Endodermal cell (in vitro differentiated cells): ENCODE measurements at regions not wholly inside any gene's neighbourhood (a gene's known extent, or its start where the extent isn't known, plus 50 kb on each side); places are given as distances from the start of the nearest gene placed in this dataset.
"Not testable (repeated sequence)": the region's sequence is repeated elsewhere in the genome, so short reads cannot be mapped to it uniquely, and the experiment has no call there.

Experiments used
- DNase-seq: peaks from one replicate; pipeline ENCODE4 v3.0.0-alpha.2; 2017
- H3K27ac ChIP-seq: 2 replicates; pipeline ENCODE4 v1.5.1; 2013; ENCODE audit warnings: mild to moderate bottlenecking, low read depth, low read length, moderate library complexity
- H3K27me3 ChIP-seq: 2 replicates; pipeline ENCODE4 v1.6.1; 2013; ENCODE audit warnings: mild to moderate bottlenecking, low read length, moderate library complexity; ENCODE audit not compliant: insufficient read depth, control insufficient read depth, poor library complexity, severe bottlenecking
- H3K36me3 ChIP-seq: 2 replicates; pipeline ENCODE4 v1.7.0; 2013; ENCODE audit warnings: mild to moderate bottlenecking, low read length, moderate library complexity; ENCODE audit not compliant: control insufficient read depth, insufficient read depth
- H3K4me1 ChIP-seq: one replicate; pipeline ENCODE4 v1.7.0; 2013; ENCODE audit warnings: low read length; ENCODE audit not compliant: control insufficient read depth, insufficient read depth
- H3K4me3 ChIP-seq: 2 replicates; pipeline ENCODE4 v1.5.1; 2013; ENCODE audit warnings: mild to moderate bottlenecking, low read length, moderate library complexity
- H3K9ac ChIP-seq: 2 replicates; pipeline ENCODE4 v1.6.1; 2013; ENCODE audit warnings: mild to moderate bottlenecking, low read length, moderate library complexity; ENCODE audit not compliant: poor library complexity, severe bottlenecking; ENCODE audit errors: extremely low read depth
- H3K9me3 ChIP-seq: 2 replicates; pipeline ENCODE4 v1.6.1; 2013; ENCODE audit warnings: mild to moderate bottlenecking, low read length, moderate library complexity; ENCODE audit not compliant: control insufficient read depth
- H3K27ac Mint-ChIP-seq: 2 replicates; pipeline ENCODE4 v1.8.0; 2020; ENCODE audit warnings: mixed read lengths
- H3K27me3 Mint-ChIP-seq: 2 replicates; pipeline ENCODE4 v1.8.0; 2021; ENCODE audit warnings: mild to moderate bottlenecking, mixed read lengths; ENCODE audit not compliant: insufficient read depth
- H3K36me3 Mint-ChIP-seq: 2 replicates; pipeline ENCODE4 v1.8.0; 2020; ENCODE audit warnings: low read depth, mixed read lengths
- H3K4me1 Mint-ChIP-seq: 2 replicates; pipeline ENCODE4 v1.8.0; 2020; ENCODE audit warnings: mixed read lengths
- H3K4me3 Mint-ChIP-seq: 2 replicates; pipeline ENCODE4 v1.8.0; 2020; ENCODE audit warnings: mild to moderate bottlenecking, moderate library complexity, mixed read lengths
- H3K9me3 Mint-ChIP-seq: 2 replicates; pipeline ENCODE4 v1.8.0; 2020; ENCODE audit warnings: mild to moderate bottlenecking, mixed read lengths
- WGBS, 2 experiments: methylation state at CpG; one replicate each; pipeline versions ENCODE4 v1.1.5 to v1.1.7; 2013; ENCODE audit warnings: missing lambda C conversion rate in 2 of 2, mixed read lengths in 1 of 2; ENCODE audit not compliant: insufficient coverage in 1 of 2, insufficient read length in 1 of 2; 5-methylcytosine and 5-hydroxymethylcytosine counted together
- TF ChIP-seq, protein P1 (sequence below): fragments of 200-600 bp; sonication (generic); conservative IDR thresholded peaks from 2 replicates; pipeline ENCODE4 v1.5.0; 2021; ENCODE audit warnings: antibody characterized with exemption, mild to moderate bottlenecking

DNA sequence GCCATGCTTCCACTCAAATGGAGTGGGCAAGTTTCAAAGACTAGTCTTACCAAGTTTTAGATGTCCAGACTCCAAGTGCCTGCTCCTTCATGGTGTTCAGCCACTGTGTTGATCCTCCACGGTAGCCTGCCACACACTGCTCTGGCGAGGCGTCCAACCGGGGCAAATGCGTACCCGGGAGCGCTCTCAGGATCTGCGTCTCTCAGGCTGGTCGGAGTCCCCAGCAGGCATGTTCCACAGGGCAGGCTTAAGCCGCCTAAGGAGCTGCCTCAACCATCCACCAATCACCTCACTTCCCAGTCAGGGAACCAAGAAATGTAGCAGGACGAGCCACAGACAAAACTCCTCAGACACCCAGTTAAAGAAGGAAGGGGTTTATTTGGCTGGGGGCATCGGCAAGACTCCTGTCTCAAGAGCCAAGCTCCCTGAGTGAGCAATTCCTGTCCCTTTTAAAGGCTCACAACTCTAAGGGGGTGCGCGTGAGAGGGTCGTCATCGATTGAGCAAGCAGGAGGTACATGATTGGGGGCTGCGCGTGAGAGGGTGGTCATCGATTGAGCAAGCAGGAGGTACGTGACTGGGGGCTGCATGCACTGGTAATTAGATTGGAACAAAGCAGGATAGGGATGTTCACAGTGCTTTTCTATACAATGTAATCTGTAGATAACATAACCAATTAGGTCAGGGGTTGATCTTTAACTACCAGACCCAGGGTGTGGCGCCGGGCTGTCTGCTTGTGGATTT is 816.2 kb downstream of the TRIB2 start:
- not testable (repeated sequence) for H3K27me3 Mint-ChIP-seq, H3K4me1 ChIP-seq, H3K36me3 Mint-ChIP-seq, H3K4me3 Mint-ChIP-seq, H3K36me3 ChIP-seq, H3K27ac ChIP-seq, H3K27ac Mint-ChIP-seq, H3K4me3 ChIP-seq, H3K9ac ChIP-seq, DNase-seq, H3K27me3 ChIP-seq, H3K4me1 Mint-ChIP-seq
- H3K9me3 ChIP-seq = peaks cover 32% of the 10 kb centered on the region
- 85 to 94% methylated on average over 16 to 20 of the region's 22 CpGs for WGBS, 2 experiments
- H3K9me3 Mint-ChIP-seq = peaks cover 14% of the 10 kb centered on the region

DNA sequence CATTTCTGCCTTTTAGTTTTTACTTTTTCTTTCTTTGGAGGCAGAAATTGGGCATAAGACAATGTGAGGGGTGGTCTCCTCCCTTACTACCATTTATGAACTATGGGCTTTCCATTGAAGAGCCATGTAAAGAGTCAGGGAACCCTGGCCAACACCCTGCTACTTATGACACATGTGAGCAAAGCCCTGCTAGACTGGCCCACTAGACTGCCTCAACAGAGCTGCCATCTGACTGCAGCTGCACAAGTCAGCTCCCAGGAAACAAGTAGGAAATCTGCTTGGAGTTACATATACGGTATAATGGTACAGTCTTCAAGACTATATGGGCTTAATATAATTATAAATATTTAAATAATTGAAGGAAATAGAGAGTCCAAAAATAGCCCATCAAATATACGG is 816.8 kb downstream of the TRIB2 start:
- no peaks in the 10 kb centered on the region for H3K4me1 Mint-ChIP-seq
- H3K9me3 Mint-ChIP-seq = peaks cover 14% of the 10 kb centered on the region
- no peaks in the 10 kb centered on the region for H3K4me1 ChIP-seq
- H3K36me3 Mint-ChIP-seq = peaks cover 3% of the 10 kb centered on the region
- H3K36me3 ChIP-seq = no peaks in the 10 kb centered on the region
- no peak overlapping the region for H3K9ac ChIP-seq
- no peaks in the 10 kb centered on the region for H3K27me3 Mint-ChIP-seq
- no peak overlapping the region for H3K4me3 Mint-ChIP-seq
- no peak for DNase-seq
- no peak overlapping the region for H3K27ac ChIP-seq
- WGBS, 2 experiments = 94% methylated on average over 2 of the region's 2 CpGs; no CpG with 5 or more reads in 1 of the 2 experiments
- peaks cover 32% of the 10 kb centered on the region for H3K9me3 ChIP-seq
- H3K27me3 ChIP-seq = no peaks in the 10 kb centered on the region
- no peak overlapping the region for H3K4me3 ChIP-seq
- TF ChIP-seq, protein P1, sequence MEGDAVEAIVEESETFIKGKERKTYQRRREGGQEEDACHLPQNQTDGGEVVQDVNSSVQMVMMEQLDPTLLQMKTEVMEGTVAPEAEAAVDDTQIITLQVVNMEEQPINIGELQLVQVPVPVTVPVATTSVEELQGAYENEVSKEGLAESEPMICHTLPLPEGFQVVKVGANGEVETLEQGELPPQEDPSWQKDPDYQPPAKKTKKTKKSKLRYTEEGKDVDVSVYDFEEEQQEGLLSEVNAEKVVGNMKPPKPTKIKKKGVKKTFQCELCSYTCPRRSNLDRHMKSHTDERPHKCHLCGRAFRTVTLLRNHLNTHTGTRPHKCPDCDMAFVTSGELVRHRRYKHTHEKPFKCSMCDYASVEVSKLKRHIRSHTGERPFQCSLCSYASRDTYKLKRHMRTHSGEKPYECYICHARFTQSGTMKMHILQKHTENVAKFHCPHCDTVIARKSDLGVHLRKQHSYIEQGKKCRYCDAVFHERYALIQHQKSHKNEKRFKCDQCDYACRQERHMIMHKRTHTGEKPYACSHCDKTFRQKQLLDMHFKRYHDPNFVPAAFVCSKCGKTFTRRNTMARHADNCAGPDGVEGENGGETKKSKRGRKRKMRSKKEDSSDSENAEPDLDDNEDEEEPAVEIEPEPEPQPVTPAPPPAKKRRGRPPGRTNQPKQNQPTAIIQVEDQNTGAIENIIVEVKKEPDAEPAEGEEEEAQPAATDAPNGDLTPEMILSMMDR = no peak
- no peak overlapping the region for H3K27ac Mint-ChIP-seq

DNA sequence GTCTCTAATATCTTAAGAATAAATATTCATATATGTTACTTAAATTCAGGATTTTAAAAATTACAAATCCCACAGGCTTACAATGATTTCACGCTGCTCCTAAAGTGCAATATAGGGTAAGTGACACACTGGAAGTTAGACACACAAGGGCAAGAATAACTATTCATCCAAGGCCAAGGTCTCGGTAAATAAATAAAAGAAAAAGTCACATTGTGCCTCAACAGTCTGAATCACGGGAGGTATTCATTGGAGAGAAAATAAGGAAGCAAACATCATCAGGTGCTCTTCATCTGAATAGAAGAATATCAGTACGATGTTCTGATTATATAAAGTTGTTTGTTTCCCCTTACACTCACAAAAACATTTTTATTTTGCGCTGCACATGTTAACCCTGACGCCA is 820.2 kb downstream of the TRIB2 start:
- no peak overlapping the region for H3K9ac ChIP-seq
- no peaks in the 10 kb centered on the region for H3K27me3 ChIP-seq
- no peak for DNase-seq
- TF ChIP-seq, protein P1 = no peak
- Mint-ChIP-seq H3K27me3 (peaks cover 1% of the 10 kb centered on the region), H3K36me3 (peaks cover 3% of the 10 kb centered on the region), H3K4me3 (no peak overlapping the region), H3K4me1 (peaks cover 2% of the 10 kb centered on the region), H3K27ac (no peak overlapping the region), H3K9me3 (peaks cover 13% of the 10 kb centered on the region)
- no peak overlapping the region for H3K4me3 ChIP-seq
- WGBS, 2 experiments = 65 to 100% methylated on average over 1 to 5 of the region's 6 CpGs
- no peak overlapping the region for H3K27ac ChIP-seq
- peaks cover 54% of the 10 kb centered on the region for H3K9me3 ChIP-seq
- no peaks in the 10 kb centered on the region for H3K36me3 ChIP-seq
- H3K4me1 ChIP-seq = no peaks in the 10 kb centered on the region
